ENCODE measurements at regions not wholly inside any gene's neighbourhood (a gene's known extent, or its start where the extent isn't known, plus 50 kb on each side); places are given as distances from the start of the nearest gene placed in this dataset.

GRCh38 chr2:67258122-67258521 is 139.0 kb upstream of the ETAA1 start:
- Mint-ChIP-seq H3K27ac (no peak overlapping the region), H3K4me3 (no peak overlapping the region), H3K27me3 (no peaks in the 10 kb centered on the region), H3K4me1 (no peaks in the 10 kb centered on the region), H3K9me3 (ENCODE audit: insufficient read depth) (no peaks in the 10 kb centered on the region)
- WGBS (ENCODE audit: insufficient coverage), result 100% methylated on average over 1 of the region's 4 CpGs
- Histone ChIP-seq H2AFZ (ENCODE audit: insufficient read depth, low read depth, low read length, poor library complexity, severe bottlenecking) (no peak overlapping the region), H3K36me3 (replicated peaks in 1 of 2; ENCODE audit: control extremely low read depth in 1 of 2, control insufficient read depth in 1 of 2, extremely low read depth in 1 of 2, insufficient read depth in 2 of 2, low read length in 1 of 2) (no peaks in the 10 kb centered on the region), H3K4me3 (ENCODE audit: control extremely low read depth in 1 of 5, extremely low read depth in 1 of 5, insufficient read depth in 1 of 5, low read depth in 2 of 5, low read length in 4 of 5) (no peak overlapping the region), H3K9ac (ENCODE audit: low read length) (no peak overlapping the region), H3K9me3 (ENCODE audit: control extremely low read depth in 1 of 3, control insufficient read depth in 2 of 3, insufficient read depth in 1 of 3, low read length in 2 of 3) (no peaks in the 10 kb centered on the region), H4K20me1 (ENCODE audit: control insufficient read depth, insufficient read depth, low read length, poor library complexity, severe bottlenecking) (no peaks in the 10 kb centered on the region), H3K4me2 (replicated peaks; ENCODE audit: low read depth, low read length, poor library complexity, severe bottlenecking) (no peak overlapping the region), H3K27ac (ENCODE audit: low read length in 2 of 2) (no peak overlapping the region), H3K79me2 (ENCODE audit: control insufficient read depth, insufficient read depth, low read length) (no peaks in the 10 kb centered on the region), H3K4me1 (ENCODE audit: control insufficient read depth in 2 of 2, insufficient read depth in 2 of 2, low read length in 2 of 2) (no peaks in the 10 kb centered on the region), H3K27me3 (replicated peaks in 1 of 4; ENCODE audit: control extremely low read depth in 1 of 4, control insufficient read depth in 3 of 4, insufficient read depth in 4 of 4, low read length in 3 of 4) (no peaks in the 10 kb centered on the region)
- ChIA-PET CTCF (no interaction called here), POLR2A (no interaction called here)
- DNase-seq, result no peak
- ATAC-seq (ENCODE audit: low read depth), result no peak
- TF ChIP-seq CTCF (IDR thresholded peaks at IDR 0.05), result no peak
- TF ChIP-seq EZH2 (IDR thresholded peaks at IDR 0.05; ENCODE audit: borderline replicate concordance, insufficient read depth, low read depth, low read length, poor library complexity, severe bottlenecking), result no peak
- intact Hi-C loops (cut with micrococcal nuclease), result no loop called here

- Histone ChIP-seq H3K27ac (ENCODE audit: low read length in 2 of 2) (no peak overlapping the region), H3K36me3 (replicated peaks in 1 of 2; ENCODE audit: control extremely low read depth in 1 of 2, control insufficient read depth in 1 of 2, extremely low read depth in 1 of 2, insufficient read depth in 2 of 2, low read length in 1 of 2) (no peaks in the 10 kb centered on the region), H4K20me1 (ENCODE audit: control insufficient read depth, insufficient read depth, low read length, poor library complexity, severe bottlenecking) (no peaks in the 10 kb centered on the region), H3K4me1 (ENCODE audit: control insufficient read depth in 2 of 2, insufficient read depth in 2 of 2, low read length in 2 of 2) (no peaks in the 10 kb centered on the region), H3K9me3 (ENCODE audit: control extremely low read depth in 1 of 3, control insufficient read depth in 2 of 3, insufficient read depth in 1 of 3, low read length in 2 of 3) (no peaks in the 10 kb centered on the region), H2AFZ (ENCODE audit: insufficient read depth, low read depth, low read length, poor library complexity, severe bottlenecking) (no peak overlapping the region), H3K27me3 (replicated peaks in 1 of 4; ENCODE audit: control extremely low read depth in 1 of 4, control insufficient read depth in 3 of 4, insufficient read depth in 4 of 4, low read length in 3 of 4) (no peaks in the 10 kb centered on the region), H3K4me3 (ENCODE audit: control extremely low read depth in 1 of 5, extremely low read depth in 1 of 5, insufficient read depth in 1 of 5, low read depth in 2 of 5, low read length in 4 of 5) (no peak overlapping the region), H3K4me2 (replicated peaks; ENCODE audit: low read depth, low read length, poor library complexity, severe bottlenecking) (no peak overlapping the region), H3K79me2 (ENCODE audit: control insufficient read depth, insufficient read depth, low read length) (no peaks in the 10 kb centered on the region), H3K9ac (ENCODE audit: low read length) (no peak overlapping the region)
- ChIA-PET CTCF (no interaction called here), POLR2A (no interaction called here)
- no peak for DNase-seq
- no peaks in the 10 kb centered on the region for H3K27me3 Mint-ChIP-seq
- H3K4me1 Mint-ChIP-seq, result no peaks in the 10 kb centered on the region
- H3K27ac Mint-ChIP-seq, result no peak overlapping the region
- H3K9me3 Mint-ChIP-seq (ENCODE audit: insufficient read depth), result no peaks in the 10 kb centered on the region
- ATAC-seq (ENCODE audit: low read depth), result no peak
- H3K4me3 Mint-ChIP-seq, result no peak overlapping the region
- TF ChIP-seq CTCF (IDR thresholded peaks at IDR 0.05) (no peak), EZH2 (IDR thresholded peaks at IDR 0.05; ENCODE audit: borderline replicate concordance, insufficient read depth, low read depth, low read length, poor library complexity, severe bottlenecking) (no peak)
- no CpG with 5 or more reads among the region's 1 CpG for WGBS (ENCODE audit: insufficient coverage)
- intact Hi-C loops (cut with micrococcal nuclease), result no loop called here
Measured at GRCh38 chr2:67258831-67259230, 138.3 kb upstream of the ETAA1 start.
